ENCODE measurements at regions not wholly inside any gene's neighbourhood (a gene's known extent, or its start where the extent isn't known, plus 50 kb on each side); places are given as distances from the start of the nearest gene placed in this dataset.

- POLR2A ChIA-PET, result no interaction called here
- CTCF ChIA-PET, result no interaction called here
- TF ChIP-seq NFRKB (IDR thresholded peaks at IDR 0.05), result no peak
- no peak for TF ChIP-seq PKNOX1 (IDR thresholded peaks at IDR 0.05)
- no peak for TF ChIP-seq SUZ12 (IDR thresholded peaks at IDR 0.05)
- no peak for TF ChIP-seq FOXM1 (IDR thresholded peaks at IDR 0.05; ENCODE audit: borderline replicate concordance)
- TF ChIP-seq SP1 (IDR thresholded peaks at IDR 0.05), result no peak
- TF ChIP-seq HDGF (IDR thresholded peaks at IDR 0.05; ENCODE audit: borderline replicate concordance), result no peak
- TF ChIP-seq TARDBP (IDR thresholded peaks at IDR 0.05), result no peak
- TF ChIP-seq L3MBTL2 (conservative IDR thresholded peaks at IDR 0.05), result no peak
- TF ChIP-seq LEF1 (IDR thresholded peaks at IDR 0.05; ENCODE audit: borderline replicate concordance), result no peak
- TF ChIP-seq CTBP1 (IDR thresholded peaks at IDR 0.05; ENCODE audit: borderline replicate concordance), result no peak
- TF ChIP-seq FOXK2 (IDR thresholded peaks at IDR 0.05), result no peak
- no peak for TF ChIP-seq ARNT (IDR thresholded peaks at IDR 0.05)
- TF ChIP-seq BHLHE40 (IDR thresholded peaks at IDR 0.05; ENCODE audit: borderline replicate concordance), result no peak
- TF ChIP-seq ELF4 (IDR thresholded peaks at IDR 0.05), result no peak
- TF ChIP-seq ZNF384 (IDR thresholded peaks at IDR 0.05), result no peak
- no peak for TF ChIP-seq FOXA1 (IDR thresholded peaks at IDR 0.05)
- no peak for DNase-seq (ENCODE audit: extremely low spot score)
These were observed 93.4 kb downstream of the ZNF621 start for GRCh38 chr3:40618158-40618557.

- ChIA-PET CTCF (no interaction called here), POLR2A (no interaction called here)
- TF ChIP-seq ZNF384 (IDR thresholded peaks at IDR 0.05) (no peak), CTBP1 (IDR thresholded peaks at IDR 0.05; ENCODE audit: borderline replicate concordance) (no peak), SUZ12 (IDR thresholded peaks at IDR 0.05) (no peak), FOXK2 (IDR thresholded peaks at IDR 0.05) (no peak), TARDBP (IDR thresholded peaks at IDR 0.05) (no peak)
- DNase-seq (ENCODE audit: extremely low spot score), result no peak
These were observed 95.4 kb downstream of the ZNF621 start for GRCh38 chr3:40620151-40620550.

GRCh38 chr3:40621252-40621651, 96.5 kb downstream of the ZNF621 start:
- TF ChIP-seq LEF1 (IDR thresholded peaks at IDR 0.05; ENCODE audit: borderline replicate concordance), result no peak
- TF ChIP-seq SUZ12 (IDR thresholded peaks at IDR 0.05), result no peak
- TF ChIP-seq FOXK2 (IDR thresholded peaks at IDR 0.05), result no peak
- no peak for TF ChIP-seq NFRKB (IDR thresholded peaks at IDR 0.05)
- TF ChIP-seq BHLHE40 (IDR thresholded peaks at IDR 0.05; ENCODE audit: borderline replicate concordance), result no peak
- no peak for TF ChIP-seq ELF4 (IDR thresholded peaks at IDR 0.05)
- no peak for TF ChIP-seq SP1 (IDR thresholded peaks at IDR 0.05)
- no peak for TF ChIP-seq FOXM1 (IDR thresholded peaks at IDR 0.05; ENCODE audit: borderline replicate concordance)
- no peak for TF ChIP-seq TARDBP (IDR thresholded peaks at IDR 0.05)
- TF ChIP-seq FOXA1 (IDR thresholded peaks at IDR 0.05), result no peak
- no peak for TF ChIP-seq HDGF (IDR thresholded peaks at IDR 0.05; ENCODE audit: borderline replicate concordance)
- no peak for TF ChIP-seq CTBP1 (IDR thresholded peaks at IDR 0.05; ENCODE audit: borderline replicate concordance)
- no peak for TF ChIP-seq L3MBTL2 (conservative IDR thresholded peaks at IDR 0.05)
- TF ChIP-seq ARNT (IDR thresholded peaks at IDR 0.05), result no peak
- no peak for TF ChIP-seq ZNF384 (IDR thresholded peaks at IDR 0.05)
- TF ChIP-seq PKNOX1 (IDR thresholded peaks at IDR 0.05), result no peak
- no peak for DNase-seq (ENCODE audit: extremely low spot score)
- ChIA-PET POLR2A (no interaction called here), CTCF (no interaction called here)

GRCh38 chr3:40623567-40623966, 98.8 kb downstream of the ZNF621 start:
- no peak for DNase-seq (ENCODE audit: extremely low spot score)
- ChIA-PET CTCF (no interaction called here), POLR2A (no interaction called here)
- TF ChIP-seq SUZ12 (IDR thresholded peaks at IDR 0.05), result no peak
- no peak for TF ChIP-seq TARDBP (IDR thresholded peaks at IDR 0.05)
- no peak for TF ChIP-seq ELF4 (IDR thresholded peaks at IDR 0.05)
- no peak for TF ChIP-seq ZNF384 (IDR thresholded peaks at IDR 0.05)
- no peak for TF ChIP-seq ARNT (IDR thresholded peaks at IDR 0.05)
- TF ChIP-seq FOXM1 (IDR thresholded peaks at IDR 0.05; ENCODE audit: borderline replicate concordance), result no peak

- ChIA-PET CTCF (no interaction called here), POLR2A (no interaction called here)
- no peak for DNase-seq (ENCODE audit: extremely low spot score)
- TF ChIP-seq TARDBP (IDR thresholded peaks at IDR 0.05) (no peak), BHLHE40 (IDR thresholded peaks at IDR 0.05; ENCODE audit: borderline replicate concordance) (no peak), ZNF384 (IDR thresholded peaks at IDR 0.05) (no peak), L3MBTL2 (conservative IDR thresholded peaks at IDR 0.05) (no peak), ARNT (IDR thresholded peaks at IDR 0.05) (no peak)
These were observed 99.5 kb downstream of the ZNF621 start for GRCh38 chr3:40624189-40624769.

- no peak for DNase-seq (ENCODE audit: extremely low spot score)
- ChIA-PET CTCF (no interaction called here), POLR2A (no interaction called here)
- TF ChIP-seq L3MBTL2 (conservative IDR thresholded peaks at IDR 0.05) (no peak), SP1 (IDR thresholded peaks at IDR 0.05) (no peak), NFRKB (IDR thresholded peaks at IDR 0.05) (no peak), BHLHE40 (IDR thresholded peaks at IDR 0.05; ENCODE audit: borderline replicate concordance) (no peak), TARDBP (IDR thresholded peaks at IDR 0.05) (no peak), FOXK2 (IDR thresholded peaks at IDR 0.05) (no peak), HDGF (IDR thresholded peaks at IDR 0.05; ENCODE audit: borderline replicate concordance) (no peak), ELF4 (IDR thresholded peaks at IDR 0.05) (no peak), FOXA1 (IDR thresholded peaks at IDR 0.05) (no peak)
These were observed 102.3 kb downstream of the ZNF621 start for GRCh38 chr3:40627095-40627494.

GRCh38 chr3:40628984-40629383, 104.2 kb downstream of the ZNF621 start:
- no peak for TF ChIP-seq HDGF (IDR thresholded peaks at IDR 0.05; ENCODE audit: borderline replicate concordance)
- TF ChIP-seq FOXA1 (IDR thresholded peaks at IDR 0.05), result no peak
- no peak for TF ChIP-seq CTBP1 (IDR thresholded peaks at IDR 0.05; ENCODE audit: borderline replicate concordance)
- no peak for TF ChIP-seq ELF4 (IDR thresholded peaks at IDR 0.05)
- TF ChIP-seq TARDBP (IDR thresholded peaks at IDR 0.05), result no peak
- TF ChIP-seq BHLHE40 (IDR thresholded peaks at IDR 0.05; ENCODE audit: borderline replicate concordance), result no peak
- TF ChIP-seq L3MBTL2 (conservative IDR thresholded peaks at IDR 0.05), result no peak
- TF ChIP-seq ARNT (IDR thresholded peaks at IDR 0.05), result no peak
- no peak for TF ChIP-seq PKNOX1 (IDR thresholded peaks at IDR 0.05)
- DNase-seq (ENCODE audit: extremely low spot score), result no peak
- ChIA-PET POLR2A (no interaction called here), CTCF (no interaction called here)
